ENCODE measurements at regions not wholly inside any gene's neighbourhood (a gene's known extent, or its start where the extent isn't known, plus 50 kb on each side); places are given as distances from the start of the nearest gene placed in this dataset.

GRCh38 chr10:7493996-7494395 lies 83.2 kb upstream of the SFMBT2 start:
- no peak for DNase-seq (ENCODE audit: low spot score in 2 of 2)
- intact Hi-C loops (cut with DNase I; ENCODE audit: low total_unique reads): no loop called here
- H3K4me3 ChIP-seq (ENCODE audit: low read depth, poor library complexity, severe bottlenecking): no peak overlapping the region
- WGBS, 2 donors: 50 to 58% methylated on average over 2 of the region's 2 CpGs
- no peak for TF ChIP-seq POLR2A (IDR thresholded peaks at IDR 0.05)
- no peak for TF ChIP-seq CTCF (IDR thresholded peaks at IDR 0.05)

GRCh38 chr10:7492660-7493046 lies 81.8 kb upstream of the SFMBT2 start:
- 67 to 68% methylated on average over 4 of the region's 4 CpGs for WGBS, 2 donors
- TF ChIP-seq CTCF (IDR thresholded peaks at IDR 0.05) (no peak), POLR2A (IDR thresholded peaks at IDR 0.05) (no peak)
- intact Hi-C loops (cut with DNase I; ENCODE audit: low total_unique reads): no loop called here
- no peak overlapping the region for H3K4me3 ChIP-seq (ENCODE audit: low read depth, poor library complexity, severe bottlenecking)
- peak in 1 of 2 donors; percentile 48 for DNase-seq (ENCODE audit: low spot score in 2 of 2)

- intact Hi-C loops (cut with DNase I; ENCODE audit: low total_unique reads): no loop called here
- no peak overlapping the region for H3K4me3 ChIP-seq (ENCODE audit: low read depth, poor library complexity, severe bottlenecking)
- TF ChIP-seq POLR2A (IDR thresholded peaks at IDR 0.05) (no peak), CTCF (IDR thresholded peaks at IDR 0.05) (no peak)
- DNase-seq (ENCODE audit: low spot score in 2 of 2): no peak
These were observed 81.3 kb upstream of the SFMBT2 start for GRCh38 chr10:7491949-7492659.

GRCh38 chr10:7491230-7491629 lies 80.4 kb upstream of the SFMBT2 start:
- 83% methylated on average over 8 of the region's 8 CpGs for WGBS, 2 donors
- no peak overlapping the region for H3K4me3 ChIP-seq (ENCODE audit: low read depth, poor library complexity, severe bottlenecking)
- intact Hi-C loops (cut with DNase I; ENCODE audit: low total_unique reads): no loop called here
- TF ChIP-seq CTCF (IDR thresholded peaks at IDR 0.05) (no peak), POLR2A (IDR thresholded peaks at IDR 0.05) (no peak)
- peak in 1 of 2 donors; percentile 54 for DNase-seq (ENCODE audit: low spot score in 2 of 2)

- TF ChIP-seq POLR2A (IDR thresholded peaks at IDR 0.05) (no peak), CTCF (IDR thresholded peaks at IDR 0.05) (no peak)
- intact Hi-C loops (cut with DNase I; ENCODE audit: low total_unique reads): no loop called here
- H3K4me3 ChIP-seq (ENCODE audit: low read depth, poor library complexity, severe bottlenecking): no peak overlapping the region
- DNase-seq (ENCODE audit: low spot score in 2 of 2): peak in 1 of 2 donors; percentile 70
- WGBS, 2 donors: 40% methylated on average over 6 of the region's 6 CpGs
These were observed 77.6 kb upstream of the SFMBT2 start for GRCh38 chr10:7488418-7488829.

- intact Hi-C loops (cut with DNase I; ENCODE audit: low total_unique reads): no loop called here
- H3K4me3 ChIP-seq (ENCODE audit: low read depth, poor library complexity, severe bottlenecking): no peak overlapping the region
- DNase-seq (ENCODE audit: low spot score in 2 of 2): no peak
- 27 to 51% methylated on average over 2 of the region's 2 CpGs for WGBS, 2 donors
- TF ChIP-seq POLR2A (IDR thresholded peaks at IDR 0.05): no peak
- TF ChIP-seq CTCF (IDR thresholded peaks at IDR 0.05): no peak
These were observed 76.7 kb upstream of the SFMBT2 start for GRCh38 chr10:7487528-7487927.
